VCaP (cell line): ENCODE measurements at regions not wholly inside any gene's neighbourhood (a gene's known extent, or its start where the extent isn't known, plus 50 kb on each side); places are given as distances from the start of the nearest gene placed in this dataset.

Experiments
- H3K27ac ChIP-seq: fragments of 450-650 bp; 2 replicates; pipeline ENCODE4 v1.5.1; 2017
- CTCF ChIP-seq: fragments of 450-650 bp; conservative IDR thresholded peaks from 2 replicates; pipeline ENCODE4 v1.5.1; 2017; ENCODE audit warnings: mild to moderate bottlenecking, moderate library complexity

DNA sequence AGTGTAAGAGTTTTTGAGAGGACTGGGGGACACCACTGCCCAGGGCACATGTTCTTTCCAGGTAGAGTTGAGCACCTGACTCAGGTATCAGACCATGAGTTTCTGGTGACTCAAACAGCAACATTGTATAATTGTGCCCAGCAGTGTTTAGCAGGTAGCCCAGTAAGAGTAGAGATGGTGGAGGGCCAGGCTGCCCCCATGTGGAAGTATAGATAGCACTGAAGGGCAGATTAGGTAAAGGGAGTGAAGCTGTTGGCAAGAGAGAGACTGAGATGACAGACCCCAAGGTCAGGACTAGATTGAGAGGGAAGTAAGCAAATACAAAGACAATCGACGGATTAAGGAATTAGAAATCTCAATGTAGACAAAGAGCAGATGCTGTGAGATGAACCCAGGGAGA is 74.6 kb downstream of the TRIM42 start:
- H3K27ac ChIP-seq: no peak overlapping the region
- no peak for TF ChIP-seq CTCF

GRCh38 chr3:140753865-140754754 is 76.2 kb downstream of the TRIM42 start:
- no peak for TF ChIP-seq CTCF
- H3K27ac ChIP-seq: no peak overlapping the region

GRCh38 chr3:140754936-140755335 is 77.1 kb downstream of the TRIM42 start:
- no peak overlapping the region for H3K27ac ChIP-seq
- TF ChIP-seq CTCF: no peak

- no peak overlapping the region for H3K27ac ChIP-seq
- no peak for TF ChIP-seq CTCF
These were observed 78.6 kb downstream of the TRIM42 start for GRCh38 chr3:140756240-140757016.

GRCh38 chr3:140758791-140759444 is 81.1 kb downstream of the TRIM42 start:
- TF ChIP-seq CTCF: no peak
- H3K27ac ChIP-seq: no peak overlapping the region

DNA sequence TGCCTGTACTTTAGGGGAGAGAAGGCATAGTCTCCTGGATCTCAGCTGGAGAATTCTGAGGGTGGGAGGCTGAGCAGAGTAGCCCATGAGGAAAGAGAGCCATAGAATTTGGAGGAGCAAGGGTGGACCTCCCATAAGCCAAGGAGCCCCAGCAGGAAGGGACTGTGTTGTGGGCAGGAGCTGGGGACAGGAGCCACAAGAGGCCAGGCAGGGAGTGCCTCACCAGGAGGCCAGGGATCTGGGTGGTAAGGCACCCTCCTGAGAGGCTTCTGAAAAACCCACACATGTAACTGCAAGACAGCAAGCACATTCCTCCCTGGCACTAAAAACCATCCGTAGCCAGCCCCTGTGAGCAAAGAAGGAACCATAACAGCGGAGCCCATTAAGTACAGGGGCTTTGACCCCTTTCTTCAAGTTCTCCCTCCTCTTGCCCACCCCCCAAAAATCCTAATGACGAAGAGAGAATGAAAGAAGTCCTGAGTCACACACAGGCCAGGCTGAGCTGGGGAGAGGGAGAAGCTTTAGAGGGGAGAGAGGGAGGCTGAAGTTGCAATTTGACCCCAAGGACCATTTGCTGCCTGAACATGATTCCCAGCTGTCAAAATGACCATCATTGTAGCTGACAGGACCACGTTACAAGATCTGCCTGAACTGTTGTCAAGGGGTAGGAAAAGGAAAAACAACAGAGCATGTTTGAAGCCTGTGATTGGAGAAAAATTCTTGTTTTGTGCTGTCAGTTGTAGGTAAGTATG is 82.6 kb downstream of the TRIM42 start:
- no peak overlapping the region for H3K27ac ChIP-seq
- TF ChIP-seq CTCF: no peak
